Suppressor macrophage treated with lipopolysaccharide for 4 hours (primary cell): ENCODE measurements at regions not wholly inside any gene's neighbourhood (a gene's known extent, or its start where the extent isn't known, plus 50 kb on each side); places are given as distances from the start of the nearest gene placed in this dataset.

Experiments
- DNase-seq: peaks from one replicate; pipeline ENCODE4 v3.0.0-alpha.2; 2020

DNA sequence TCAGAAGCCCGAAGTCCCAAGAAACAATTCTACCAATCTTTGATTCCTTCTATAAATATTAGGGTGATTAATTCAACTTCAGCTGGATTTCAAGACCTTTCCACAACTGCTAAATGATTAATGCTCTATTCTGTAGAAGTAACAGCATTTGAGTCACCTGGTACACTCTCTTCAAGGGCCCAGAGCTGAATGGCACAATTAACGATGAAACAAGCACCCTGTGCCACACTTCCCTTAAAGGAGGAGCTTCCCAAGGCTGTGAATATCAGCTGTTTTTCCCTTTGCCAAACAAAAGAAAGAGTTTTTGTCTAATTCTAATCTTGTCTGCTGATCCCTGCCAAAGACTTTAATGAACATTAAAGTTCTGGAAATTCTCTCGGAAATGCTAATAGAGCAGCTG is 56.0 kb downstream of the BOD1L2 start:
- DNase-seq, result no peak

DNA sequence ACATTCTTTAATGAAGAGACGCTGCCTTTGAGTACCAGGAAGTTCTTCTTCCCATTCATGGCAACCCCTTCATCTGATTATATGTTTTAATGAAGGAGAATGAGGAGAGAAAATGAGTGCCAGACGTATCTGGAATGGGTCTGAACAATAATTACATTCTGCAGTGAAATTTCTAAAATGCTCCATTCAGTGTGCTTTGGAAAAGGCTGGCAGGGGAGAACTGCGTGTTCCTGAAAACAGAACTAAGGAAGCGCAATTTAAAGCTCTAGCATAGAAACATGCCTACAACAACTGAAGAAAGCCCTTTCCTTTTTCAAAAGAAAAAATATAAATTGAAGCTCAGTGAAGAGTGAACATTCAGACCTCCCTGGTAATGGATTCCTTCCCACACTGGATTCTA is 58.8 kb downstream of the BOD1L2 start:
- no peak for DNase-seq

DNA sequence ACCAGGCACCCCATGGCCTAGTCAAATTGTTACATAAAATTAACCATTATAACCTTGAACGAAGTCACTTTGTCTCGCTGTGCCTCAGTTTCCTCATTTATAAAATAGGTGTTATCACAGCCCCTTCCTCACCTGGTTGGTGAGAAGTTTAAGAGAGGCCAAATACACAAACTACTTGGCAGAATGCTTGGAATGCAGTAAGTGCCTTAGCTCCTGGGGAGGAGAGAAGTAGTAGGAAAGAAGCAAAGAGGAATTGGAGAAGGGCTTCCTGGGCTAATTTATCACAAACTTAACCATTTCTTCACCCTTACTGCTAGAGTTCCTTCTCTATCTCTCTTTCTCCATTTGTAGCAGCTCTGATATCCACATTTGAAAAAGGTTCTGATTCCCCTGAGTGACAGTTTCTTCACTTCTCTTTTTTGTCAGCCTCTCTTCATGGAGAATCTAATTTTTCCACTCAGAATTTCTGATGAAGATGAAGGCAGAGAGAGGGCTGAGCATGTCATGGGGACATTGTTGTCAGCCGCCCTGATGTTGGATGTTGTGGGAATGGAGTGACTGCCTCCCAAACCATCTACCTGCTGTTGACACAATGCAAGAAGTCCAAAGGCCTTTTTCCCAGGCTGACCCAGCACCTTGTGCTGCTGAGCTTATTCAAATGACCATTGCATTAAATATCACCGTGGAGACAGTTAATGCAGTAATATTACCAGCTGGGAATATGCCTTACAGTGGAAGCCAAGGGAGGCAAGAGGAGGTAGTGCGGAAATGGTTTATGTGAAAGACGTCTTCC is 60.4 kb downstream of the BOD1L2 start:
- DNase-seq, result no peak

- DNase-seq, result no peak
These were observed 61.2 kb downstream of the BOD1L2 start for GRCh38 chr18:57208047-57208446.

DNA sequence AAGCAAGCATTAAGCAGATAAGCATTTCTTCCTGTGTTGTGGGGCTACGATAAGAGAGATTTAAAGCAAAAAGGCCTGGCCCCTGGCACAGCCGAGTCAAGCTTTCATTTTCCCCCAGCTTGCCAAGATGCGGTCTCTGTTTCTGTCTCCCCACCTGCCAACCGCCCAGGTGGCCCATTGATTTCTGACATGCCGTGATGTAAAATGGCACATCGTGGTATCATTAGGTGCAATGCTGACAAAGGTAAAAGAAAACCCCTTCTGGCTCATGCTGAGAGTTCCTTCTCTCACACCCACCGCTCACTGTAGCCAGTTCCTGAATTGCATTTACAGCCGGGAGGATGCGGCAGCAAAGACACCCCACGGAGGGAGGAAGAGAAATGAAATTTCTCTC is 62.8 kb downstream of the BOD1L2 start:
- DNase-seq, result no peak

DNA sequence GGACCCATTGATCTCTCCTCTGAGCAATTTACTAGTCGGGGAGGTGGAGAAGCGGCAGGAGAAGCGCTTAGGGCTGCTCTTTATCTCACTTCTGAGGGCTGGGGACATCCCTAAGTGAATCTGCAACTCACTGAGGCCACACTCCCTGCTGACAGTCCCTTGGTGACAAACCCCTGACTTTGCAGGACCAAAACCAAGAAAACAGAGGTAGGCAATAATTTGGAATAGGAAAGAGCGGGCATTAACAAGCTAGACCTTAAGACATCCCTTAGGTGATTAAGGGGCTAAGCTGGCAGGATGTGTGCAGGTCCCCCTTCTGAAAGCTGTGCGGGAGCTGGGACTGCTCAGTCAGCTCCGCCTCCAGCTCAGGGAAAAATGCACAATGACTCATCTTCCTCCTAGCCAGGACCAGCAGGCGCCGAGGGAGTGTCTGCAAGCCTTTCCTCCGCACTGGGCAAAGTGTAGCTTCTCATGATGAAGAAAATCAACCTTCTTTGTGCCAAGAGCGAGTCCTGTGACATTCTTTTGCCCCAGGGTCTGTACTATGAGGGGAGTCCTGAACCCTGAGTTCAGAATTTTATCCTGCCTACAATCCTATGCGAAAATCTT is 63.3 kb downstream of the BOD1L2 start:
- peak; percentile 41 for DNase-seq

DNA sequence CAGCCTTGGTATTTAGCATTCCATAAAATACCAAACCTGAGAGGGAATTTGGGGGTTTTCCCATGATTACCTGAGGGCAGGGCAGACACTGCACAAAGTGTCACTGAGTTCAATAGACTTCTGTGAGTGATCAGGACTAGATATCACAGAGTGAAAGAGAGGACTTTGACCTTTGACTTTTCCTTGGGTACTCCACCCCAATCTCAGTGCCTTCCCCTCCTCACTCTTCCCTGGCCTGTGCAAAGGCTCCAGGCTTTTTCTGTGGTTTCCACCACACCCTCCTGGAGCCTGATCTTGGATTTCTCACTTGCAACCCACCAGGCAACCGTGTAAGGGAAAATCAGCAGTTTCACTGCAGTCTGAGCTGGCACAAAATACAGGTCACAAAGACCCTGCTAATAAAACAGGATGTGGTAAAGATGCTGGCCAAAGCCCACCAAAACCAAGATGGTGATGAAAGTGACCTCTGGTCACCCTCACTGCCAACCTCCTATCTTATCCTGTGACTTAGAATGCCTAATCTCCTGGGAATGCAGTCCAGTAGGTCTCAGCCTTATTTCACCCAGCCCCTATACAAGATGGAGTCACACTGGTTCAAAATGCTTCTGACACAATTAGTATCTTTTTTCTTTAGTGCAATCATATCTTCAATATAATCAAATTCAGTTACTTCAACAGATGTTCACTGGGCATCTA is 64.0 kb downstream of the BOD1L2 start:
- no peak for DNase-seq

GRCh38 chr18:57211412-57211750 is 64.5 kb downstream of the BOD1L2 start:
- no peak for DNase-seq

GRCh38 chr18:57211776-57212175 is 64.9 kb downstream of the BOD1L2 start:
- DNase-seq, result no peak

DNA sequence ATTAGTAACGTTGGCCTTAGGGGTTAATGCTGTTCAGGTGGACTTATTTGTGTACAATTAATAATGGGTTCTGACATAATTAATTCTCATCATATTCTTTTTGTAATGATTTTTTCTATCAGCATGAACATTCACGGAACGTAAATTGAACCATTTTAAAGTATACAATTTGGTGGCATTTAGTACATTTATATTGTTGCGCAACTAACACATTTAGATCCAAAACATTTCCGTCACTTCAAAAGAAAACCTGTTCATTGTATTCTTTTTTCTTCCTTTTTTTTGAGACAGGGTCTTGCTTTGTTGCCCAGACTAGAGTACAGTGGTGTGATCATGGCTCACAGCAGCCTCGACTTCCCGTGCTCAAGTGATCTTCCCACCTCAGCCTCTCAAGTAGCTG is 65.8 kb downstream of the BOD1L2 start:
- no peak for DNase-seq

- DNase-seq, result no peak
These were observed 68.1 kb downstream of the BOD1L2 start for GRCh38 chr18:57214976-57215375.

DNA sequence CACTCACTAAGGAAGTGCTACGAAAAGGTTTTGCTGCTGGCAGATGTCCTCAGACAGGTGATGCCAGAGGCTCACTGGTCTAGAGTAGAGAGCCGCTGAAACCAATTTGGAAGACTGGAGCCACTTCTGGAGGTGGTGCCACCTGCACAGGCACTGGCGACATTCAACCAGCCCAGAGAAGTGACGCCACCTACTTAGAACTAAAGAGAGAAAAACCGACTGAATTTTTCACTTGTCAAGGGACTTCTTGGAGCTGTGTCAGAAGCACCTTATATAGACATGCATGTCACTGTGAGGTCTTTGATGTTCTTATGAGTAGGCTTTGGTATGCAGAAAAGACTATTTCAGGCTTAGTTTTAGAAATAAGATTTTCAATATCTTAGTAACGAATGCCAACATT is 71.4 kb downstream of the BOD1L2 start:
- DNase-seq, result no peak

GRCh38 chr18:57219964-57220363 is 73.1 kb downstream of the BOD1L2 start:
- no peak for DNase-seq

DNA sequence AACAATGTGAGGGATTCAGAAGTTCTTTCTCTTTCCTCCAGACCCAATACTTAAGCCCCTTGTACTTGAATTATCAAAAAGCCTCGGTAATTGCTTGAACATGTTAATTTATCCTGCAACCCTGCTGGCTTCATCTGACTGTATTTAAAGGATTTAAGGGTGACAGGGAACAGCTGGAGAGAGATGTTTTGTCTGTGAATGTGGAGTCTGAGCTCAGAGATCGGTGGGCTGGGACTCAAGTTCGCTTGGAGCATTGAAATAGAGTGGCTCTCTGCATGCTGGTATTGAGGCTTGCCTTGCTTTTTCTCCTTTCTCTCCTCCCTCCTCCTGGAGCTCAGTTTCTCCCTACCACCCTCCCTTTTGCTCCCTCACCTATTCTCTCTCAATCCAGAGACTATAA is 73.6 kb downstream of the BOD1L2 start:
- DNase-seq, result no peak

DNA sequence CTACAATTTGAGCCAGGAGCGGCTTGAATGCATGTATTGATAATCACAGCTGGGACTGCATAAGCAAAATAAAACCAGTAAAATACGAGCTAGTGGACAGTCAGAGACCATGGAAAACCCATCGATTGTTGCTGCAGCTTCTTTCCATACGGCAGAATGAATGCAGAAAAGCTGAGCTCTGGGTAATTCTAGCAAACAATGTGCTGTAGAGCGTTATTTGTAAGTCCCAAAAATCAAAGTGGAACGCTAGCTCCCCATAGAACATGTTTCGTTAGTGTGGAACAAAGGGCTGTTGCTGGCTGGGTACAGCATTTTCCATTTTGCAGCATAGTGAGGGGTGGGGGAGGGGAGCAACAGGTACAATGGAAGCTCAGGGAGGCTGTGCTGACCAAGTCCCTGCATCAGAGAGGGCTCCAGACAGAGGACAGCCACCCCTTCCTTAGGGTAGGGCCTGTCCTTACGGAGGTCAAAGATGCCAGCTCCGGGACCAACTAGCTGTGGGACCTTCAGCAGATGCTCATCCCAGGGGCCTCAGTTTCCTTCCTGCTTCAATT is 74.1 kb downstream of the BOD1L2 start:
- DNase-seq, result no peak

DNA sequence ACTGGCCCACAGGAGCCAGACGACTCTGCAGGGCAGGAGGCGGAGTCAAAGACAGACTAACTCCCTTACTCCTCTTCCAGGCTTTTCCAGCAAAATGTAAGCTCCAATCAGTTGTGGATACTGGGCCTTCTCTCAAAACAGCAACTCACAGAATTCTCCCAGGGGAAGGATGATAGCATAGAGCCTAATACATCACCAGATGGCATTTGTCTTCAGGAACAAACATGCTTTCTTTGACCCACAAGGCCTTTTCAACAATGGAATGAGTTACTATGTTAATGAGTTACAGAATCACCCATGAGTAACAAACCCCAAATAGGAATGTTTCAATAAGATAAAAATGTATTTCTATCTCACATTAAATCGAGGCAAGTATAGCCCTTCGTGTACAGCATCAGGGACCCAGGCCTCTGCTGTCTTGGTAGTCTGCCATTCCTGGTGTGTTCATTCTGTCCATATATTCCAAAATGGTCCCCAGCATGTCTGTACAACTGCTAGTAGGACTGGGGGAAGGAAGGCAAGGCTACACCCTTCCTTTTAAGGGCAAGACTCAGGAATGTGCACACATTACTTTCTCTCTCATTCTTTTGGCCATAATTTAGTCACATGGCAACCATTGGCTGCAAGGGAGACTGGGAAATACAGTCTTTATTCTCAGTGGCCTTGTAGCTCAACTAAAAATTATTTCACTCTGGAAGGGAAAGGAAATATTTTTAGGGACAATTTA is 76.4 kb downstream of the BOD1L2 start:
- no peak for DNase-seq

GRCh38 chr18:57230861-57231585 is 84.1 kb downstream of the BOD1L2 start:
- DNase-seq, result no peak

DNA sequence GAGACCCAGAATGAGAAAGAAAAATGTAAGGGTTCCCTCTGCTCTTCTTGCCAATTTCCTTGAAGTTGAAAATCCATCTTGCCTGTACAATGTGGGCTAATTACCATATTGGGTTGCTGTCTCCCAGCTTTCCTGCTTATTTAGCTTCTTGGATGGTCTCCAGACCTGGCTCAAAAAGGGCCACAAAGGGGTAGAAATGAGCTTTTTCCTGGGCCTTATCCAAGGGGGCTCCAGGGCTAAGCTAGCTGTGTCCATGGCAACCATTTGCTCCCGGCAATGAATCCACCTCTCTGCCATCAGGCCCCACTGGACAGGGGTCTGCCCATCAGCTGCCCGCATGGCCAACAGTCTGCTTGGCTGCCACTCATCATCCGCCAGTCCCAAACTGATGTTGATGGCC is 85.0 kb downstream of the BOD1L2 start:
- DNase-seq, result no peak

GRCh38 chr18:57234346-57234745 is 87.5 kb downstream of the BOD1L2 start:
- DNase-seq, result no peak

DNA sequence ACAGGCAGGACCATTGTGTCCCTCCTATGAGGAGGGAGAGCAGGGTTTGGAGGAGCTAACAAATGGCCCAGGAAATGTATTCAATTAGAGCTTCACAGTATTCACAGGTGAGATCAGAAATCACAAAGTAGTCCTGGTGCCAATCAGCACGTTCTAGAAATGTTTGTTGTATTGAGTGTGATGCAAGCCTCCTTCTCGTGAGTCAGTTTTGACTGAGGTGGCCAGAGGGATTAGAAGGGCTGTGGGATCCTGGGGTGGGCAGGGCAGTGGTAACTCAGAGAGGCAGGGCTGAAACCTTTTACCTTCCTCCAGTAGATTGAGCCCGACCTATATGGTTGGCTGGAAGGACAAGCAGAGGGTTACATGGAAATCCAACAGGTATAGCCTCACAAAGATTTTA is 95.0 kb downstream of the BOD1L2 start:
- no peak for DNase-seq

- DNase-seq, result no peak
These were observed 95.4 kb downstream of the BOD1L2 start for GRCh38 chr18:57242285-57242684.

DNA sequence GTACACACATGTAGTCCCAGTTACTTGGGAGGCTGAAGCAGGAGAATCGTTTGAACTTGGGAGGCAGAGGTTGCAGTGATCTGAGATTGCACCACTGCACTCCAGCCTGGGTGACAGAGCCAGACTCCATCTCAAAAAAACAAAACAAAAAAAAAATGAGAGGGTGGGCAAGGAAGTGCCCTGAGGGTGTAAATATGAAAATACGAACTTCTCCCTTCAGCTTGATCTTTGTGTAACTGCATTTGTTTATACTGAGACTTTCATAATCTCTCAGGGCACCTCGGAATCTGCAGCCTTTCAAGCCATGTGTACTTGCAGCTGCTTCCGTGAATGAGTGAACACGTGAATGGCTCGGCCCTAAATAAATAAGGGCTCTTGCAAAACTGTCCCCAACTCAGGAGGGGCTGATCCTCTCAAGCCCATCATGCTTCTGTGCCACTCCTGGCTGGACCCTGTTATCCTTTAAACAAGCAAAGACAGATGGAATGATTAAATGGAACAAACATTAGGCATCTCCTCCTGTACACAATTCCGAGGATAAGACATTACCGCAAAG is 96.8 kb downstream of the BOD1L2 start:
- DNase-seq, result no peak
